ENCODE measurements at regions not wholly inside any gene's neighbourhood (a gene's known extent, or its start where the extent isn't known, plus 50 kb on each side); places are given as distances from the start of the nearest gene placed in this dataset.

DNA sequence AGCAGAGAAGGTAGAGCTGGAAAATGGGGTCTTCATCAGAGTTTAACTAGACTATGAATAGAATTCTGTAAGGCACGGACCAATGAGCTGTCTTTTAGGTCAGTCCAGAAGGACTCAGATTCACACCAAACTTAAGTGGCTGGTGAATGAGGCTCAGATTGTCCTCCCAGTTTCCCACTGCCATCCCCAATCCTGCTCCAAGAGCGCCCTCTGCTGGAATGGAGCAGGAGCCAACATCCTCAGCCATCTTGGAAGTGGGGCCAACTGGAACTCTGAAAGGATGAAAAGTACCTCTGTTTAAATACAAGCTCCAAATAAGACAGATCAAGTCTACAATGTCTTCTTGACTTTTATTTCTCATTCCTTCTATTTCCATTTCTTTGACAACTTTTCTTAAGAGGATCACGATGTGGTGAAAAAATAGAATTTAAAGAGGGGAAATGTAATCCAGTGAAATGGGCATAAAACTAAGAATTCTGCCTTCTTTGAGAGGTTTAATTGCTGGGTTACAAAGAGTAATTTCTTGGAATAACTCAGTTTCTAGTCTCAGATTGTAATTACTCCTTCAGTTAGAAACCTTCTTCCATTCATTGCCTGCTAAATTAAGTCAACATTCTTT is 217.1 kb upstream of the TPRG1 start (continued):
- TF ChIP-seq LCORL (IDR thresholded peaks at IDR 0.05) = no peak
- TF ChIP-seq LCORL (CRISPR knock-in tag; IDR thresholded peaks at IDR 0.05) = peak; percentile 49; the same call in 1 of the 2 replicates
- TF ChIP-seq, protein P1, sequence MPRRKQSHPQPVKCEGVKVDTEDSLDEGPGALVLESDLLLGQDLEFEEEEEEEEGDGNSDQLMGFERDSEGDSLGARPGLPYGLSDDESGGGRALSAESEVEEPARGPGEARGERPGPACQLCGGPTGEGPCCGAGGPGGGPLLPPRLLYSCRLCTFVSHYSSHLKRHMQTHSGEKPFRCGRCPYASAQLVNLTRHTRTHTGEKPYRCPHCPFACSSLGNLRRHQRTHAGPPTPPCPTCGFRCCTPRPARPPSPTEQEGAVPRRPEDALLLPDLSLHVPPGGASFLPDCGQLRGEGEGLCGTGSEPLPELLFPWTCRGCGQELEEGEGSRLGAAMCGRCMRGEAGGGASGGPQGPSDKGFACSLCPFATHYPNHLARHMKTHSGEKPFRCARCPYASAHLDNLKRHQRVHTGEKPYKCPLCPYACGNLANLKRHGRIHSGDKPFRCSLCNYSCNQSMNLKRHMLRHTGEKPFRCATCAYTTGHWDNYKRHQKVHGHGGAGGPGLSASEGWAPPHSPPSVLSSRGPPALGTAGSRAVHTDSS (CRISPR knock-in tag; conservative IDR thresholded peaks at IDR 0.05) = no peak
- TF ChIP-seq HOXA5 (CRISPR knock-in tag; IDR thresholded peaks at IDR 0.05) = no peak
- TF ChIP-seq NPAS2 (CRISPR knock-in tag; IDR thresholded peaks at IDR 0.05; ENCODE audit: borderline replicate concordance) = no peak
- no peak for TF ChIP-seq BRF2 (CRISPR knock-in tag; IDR thresholded peaks at IDR 0.05)
- TF ChIP-seq YEATS2 (CRISPR knock-in tag; IDR thresholded peaks at IDR 0.05; ENCODE audit: borderline replicate concordance) = no peak
- TF ChIP-seq ZFP62 (CRISPR knock-in tag; IDR thresholded peaks at IDR 0.05) = no peak
- no peak for TF ChIP-seq MTF1 (CRISPR knock-in tag; IDR thresholded peaks at IDR 0.05)
- TF ChIP-seq KLF9 (CRISPR knock-in tag; IDR thresholded peaks at IDR 0.05; ENCODE audit: low read depth) = no peak
- TF ChIP-seq KLF6 (CRISPR knock-in tag; IDR thresholded peaks at IDR 0.05) = 0 out of 2 replicates have a peak, but pooled peaks have one; percentile 33
- no peak for TF ChIP-seq TRIM24 (CRISPR knock-in tag; IDR thresholded peaks at IDR 0.05)
- TF ChIP-seq ZNF619 (CRISPR knock-in tag; IDR thresholded peaks at IDR 0.05) = no peak
- TF ChIP-seq, protein P2, sequence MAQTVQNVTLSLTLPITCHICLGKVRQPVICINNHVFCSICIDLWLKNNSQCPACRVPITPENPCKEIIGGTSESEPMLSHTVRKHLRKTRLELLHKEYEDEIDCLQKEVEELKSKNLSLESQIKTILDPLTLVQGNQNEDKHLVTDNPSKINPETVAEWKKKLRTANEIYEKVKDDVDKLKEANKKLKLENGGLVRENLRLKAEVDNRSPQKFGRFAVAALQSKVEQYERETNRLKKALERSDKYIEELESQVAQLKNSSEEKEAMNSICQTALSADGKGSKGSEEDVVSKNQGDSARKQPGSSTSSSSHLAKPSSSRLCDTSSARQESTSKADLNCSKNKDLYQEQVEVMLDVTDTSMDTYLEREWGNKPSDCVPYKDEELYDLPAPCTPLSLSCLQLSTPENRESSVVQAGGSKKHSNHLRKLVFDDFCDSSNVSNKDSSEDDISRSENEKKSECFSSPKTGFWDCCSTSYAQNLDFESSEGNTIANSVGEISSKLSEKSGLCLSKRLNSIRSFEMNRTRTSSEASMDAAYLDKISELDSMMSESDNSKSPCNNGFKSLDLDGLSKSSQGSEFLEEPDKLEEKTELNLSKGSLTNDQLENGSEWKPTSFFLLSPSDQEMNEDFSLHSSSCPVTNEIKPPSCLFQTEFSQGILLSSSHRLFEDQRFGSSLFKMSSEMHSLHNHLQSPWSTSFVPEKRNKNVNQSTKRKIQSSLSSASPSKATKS (CRISPR knock-in tag; IDR thresholded peaks at IDR 0.05) = no peak
- TF ChIP-seq IRX3 (CRISPR knock-in tag; IDR thresholded peaks at IDR 0.05; ENCODE audit: borderline replicate concordance, low read depth) = no peak
- TF ChIP-seq ZSCAN29 (CRISPR knock-in tag; conservative IDR thresholded peaks at IDR 0.05) = no peak
- TF ChIP-seq SP5 (CRISPR knock-in tag; IDR thresholded peaks at IDR 0.05; ENCODE audit: borderline replicate concordance, low read depth) = no peak
- no peak for TF ChIP-seq ZBTB10 (CRISPR knock-in tag; IDR thresholded peaks at IDR 0.05; ENCODE audit: borderline replicate concordance)
- TF ChIP-seq PCBP1 (IDR thresholded peaks at IDR 0.05; ENCODE audit: borderline replicate concordance, low read depth, low read length) = no peak
- TF ChIP-seq ZNF274 (CRISPR knock-in tag; IDR thresholded peaks at IDR 0.05) = no peak
- no peak for TF ChIP-seq ZNF670 (CRISPR knock-in tag; IDR thresholded peaks at IDR 0.05; ENCODE audit: borderline replicate concordance)
- no peak for TF ChIP-seq ATF7-NPFF (CRISPR knock-in tag; IDR thresholded peaks at IDR 0.05; ENCODE audit: low read depth)
- TF ChIP-seq SRF (IDR thresholded peaks at IDR 0.05; ENCODE audit: low read depth, low read length) = no peak
- TF ChIP-seq MTA3 (CRISPR knock-in tag; IDR thresholded peaks at IDR 0.05) = no peak
- no peak for TF ChIP-seq ZFP90 (CRISPR knock-in tag; IDR thresholded peaks at IDR 0.05; ENCODE audit: borderline replicate concordance)
